Osteoblast (primary cell): ENCODE measurements at regions not wholly inside any gene's neighbourhood (a gene's known extent, or its start where the extent isn't known, plus 50 kb on each side); places are given as distances from the start of the nearest gene placed in this dataset.

Experiments
- DNase-seq: peaks from one replicate; pipeline ENCODE4 v3.0.0; 2011; ENCODE audit warnings: low spot score, mixed read lengths; ENCODE audit not compliant: insufficient read length; ENCODE audit errors: missing footprints
- H2AFZ ChIP-seq: 2 replicates; pipeline ENCODE4 v1.6.0; 2011; ENCODE audit warnings: mild to moderate bottlenecking, low read length
- H3K27ac ChIP-seq: 2 replicates; pipeline ENCODE4 v1.5.1; 2011; ENCODE audit warnings: mild to moderate bottlenecking, low read depth, low read length, moderate library complexity
- H3K27me3 ChIP-seq: 2 replicates; pipeline ENCODE4 v1.6.0; 2012; ENCODE audit warnings: mild to moderate bottlenecking, control low read depth, inconsistent platforms, low read length, moderate library complexity; ENCODE audit not compliant: insufficient read depth
- H3K36me3 ChIP-seq: 2 replicates; pipeline ENCODE4 v1.5.1; 2011; ENCODE audit warnings: mild to moderate bottlenecking, low read length, control low read depth, moderate library complexity; ENCODE audit not compliant: insufficient read depth
- H3K4me1 ChIP-seq: 2 replicates; pipeline ENCODE4 v1.5.1; 2011; ENCODE audit warnings: mild to moderate bottlenecking, low read length, control low read depth, moderate library complexity; ENCODE audit not compliant: insufficient read depth
- H3K4me2 ChIP-seq: 2 replicates; pipeline ENCODE4 v1.6.0; 2011; ENCODE audit warnings: mild to moderate bottlenecking, low read length; ENCODE audit not compliant: insufficient read depth
- H3K4me3 ChIP-seq: fragments of 200-600 bp; sonication (generic); 3 replicates; pipeline ENCODE4 v1.5.1; 2012; ENCODE audit warnings: mild to moderate bottlenecking, low read length, inconsistent platforms; ENCODE audit not compliant: insufficient read depth
- H3K79me2 ChIP-seq: 2 replicates; pipeline ENCODE4 v1.6.0; 2012; ENCODE audit warnings: mild to moderate bottlenecking, low read length, control low read depth, inconsistent platforms; ENCODE audit not compliant: insufficient read depth
- H3K9me3 ChIP-seq: 2 replicates; pipeline ENCODE4 v1.5.1; 2011; ENCODE audit warnings: low read depth, low read length, control low read depth
- H4K20me1 ChIP-seq: 2 replicates; pipeline ENCODE4 v1.6.0; 2012; ENCODE audit warnings: mild to moderate bottlenecking, low read length, control low read depth; ENCODE audit not compliant: insufficient read depth
- CTCF ChIP-seq: IDR thresholded peaks from 2 replicates; pipeline ENCODE4 v1.5.1; 2011; ENCODE audit warnings: mild to moderate bottlenecking, low read depth, low read length, moderate library complexity; ENCODE audit errors: extremely low read depth

- H3K4me3 ChIP-seq: no peak overlapping the region
- no peaks in the 10 kb centered on the region for H4K20me1 ChIP-seq
- no peaks in the 10 kb centered on the region for H3K27me3 ChIP-seq
- no peak overlapping the region for H2AFZ ChIP-seq
- no peak overlapping the region for H3K4me2 ChIP-seq
- H3K4me1 ChIP-seq: peaks cover 7% of the 10 kb centered on the region
- no peaks in the 10 kb centered on the region for H3K9me3 ChIP-seq
- TF ChIP-seq CTCF: no peak
- no peak for DNase-seq
- no peaks in the 10 kb centered on the region for H3K79me2 ChIP-seq
- H3K36me3 ChIP-seq: no peaks in the 10 kb centered on the region
- no peak overlapping the region for H3K27ac ChIP-seq
These were observed 127.5 kb upstream of the SOX9 start for GRCh38 chr17:71993363-71993762.

- Histone ChIP-seq H3K4me3 (no peak overlapping the region), H3K4me1 (peaks cover 7% of the 10 kb centered on the region), H3K4me2 (no peak overlapping the region), H3K27ac (no peak overlapping the region), H3K27me3 (no peaks in the 10 kb centered on the region), H4K20me1 (no peaks in the 10 kb centered on the region), H2AFZ (no peak overlapping the region), H3K9me3 (no peaks in the 10 kb centered on the region), H3K79me2 (no peaks in the 10 kb centered on the region), H3K36me3 (no peaks in the 10 kb centered on the region)
- DNase-seq: peak; percentile 39
- TF ChIP-seq CTCF: no peak
These were observed 125.2 kb upstream of the SOX9 start for GRCh38 chr17:71995590-71995989.

GRCh38 chr17:72004011-72004427 lies 116.8 kb upstream of the SOX9 start:
- Histone ChIP-seq H3K27me3 (no peaks in the 10 kb centered on the region), H3K27ac (no peak overlapping the region), H3K4me3 (no peak overlapping the region), H3K4me2 (peak overlapping the region; percentile 26), H3K4me1 (peaks cover 12% of the 10 kb centered on the region), H4K20me1 (no peaks in the 10 kb centered on the region), H3K36me3 (no peaks in the 10 kb centered on the region), H3K9me3 (no peaks in the 10 kb centered on the region), H3K79me2 (no peaks in the 10 kb centered on the region), H2AFZ (no peak overlapping the region)
- TF ChIP-seq CTCF: no peak
- no peak for DNase-seq

DNA sequence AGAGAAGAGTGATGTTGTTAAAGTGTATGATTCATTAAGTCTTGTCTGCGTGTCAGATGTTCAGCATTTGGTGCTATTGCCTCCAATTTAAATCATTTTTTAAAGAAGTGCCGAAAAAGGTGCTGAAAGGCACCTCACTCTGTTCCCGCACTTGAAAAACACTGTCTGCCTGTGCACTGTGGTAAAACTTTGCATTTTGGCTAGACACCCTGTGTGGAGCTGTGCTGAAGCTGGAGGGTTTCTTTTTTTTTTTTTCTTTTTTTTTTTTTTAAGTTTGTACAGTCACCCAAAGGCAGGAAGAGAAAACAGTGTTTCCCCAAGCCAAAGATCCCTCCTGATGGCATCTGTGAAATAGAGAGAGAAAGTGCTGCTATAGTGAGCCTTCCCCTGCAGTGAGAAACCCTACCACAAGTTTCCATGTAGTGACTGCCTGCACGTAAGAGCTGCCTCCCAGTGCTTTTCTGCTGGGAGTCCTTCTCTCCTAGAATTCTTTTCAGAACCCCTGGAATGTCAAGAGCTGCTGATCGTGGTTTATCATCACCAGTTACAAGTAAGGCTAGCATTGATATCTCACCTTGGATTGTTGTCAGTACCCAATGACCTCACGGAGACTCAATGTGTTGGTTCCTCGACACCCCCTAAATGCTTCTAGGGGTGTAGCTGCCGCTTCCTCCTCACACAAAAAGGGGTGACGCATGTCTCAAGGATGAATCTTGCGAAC lies 116.0 kb upstream of the SOX9 start:
- H3K4me2 ChIP-seq: peak overlapping the region; percentile 26
- H3K36me3 ChIP-seq: no peaks in the 10 kb centered on the region
- TF ChIP-seq CTCF: no peak
- H3K4me3 ChIP-seq: no peak overlapping the region
- H4K20me1 ChIP-seq: no peaks in the 10 kb centered on the region
- H3K79me2 ChIP-seq: no peaks in the 10 kb centered on the region
- no peaks in the 10 kb centered on the region for H3K27me3 ChIP-seq
- no peak overlapping the region for H2AFZ ChIP-seq
- peaks cover 12% of the 10 kb centered on the region for H3K4me1 ChIP-seq
- no peak overlapping the region for H3K27ac ChIP-seq
- DNase-seq: no peak
- no peaks in the 10 kb centered on the region for H3K9me3 ChIP-seq
